Omental fat pad (tissue), 3 donors: ENCODE measurements at regions not wholly inside any gene's neighbourhood (a gene's known extent, or its start where the extent isn't known, plus 50 kb on each side); places are given as distances from the start of the nearest gene placed in this dataset.
"Not testable (repeated sequence)": the region's sequence is repeated elsewhere in the genome, so short reads cannot be mapped to it uniquely, and the experiment has no call there.

ENCODE experiments used
- ATAC-seq: fragments of 150-250 bp; one replicate; pipeline ENCODE4 v1.9.1; 2016; ENCODE audit warnings: mild to moderate bottlenecking, moderate library complexity; ENCODE audit not compliant: low FRiP score
- DNase-seq: peaks from one replicate; pipeline ENCODE4 v3.0.0-alpha.2; 2019; ENCODE audit warnings: low spot score
- CTCF ChIP-seq, 3 donors: fragments of 450-650 bp; IDR thresholded peaks; one replicate each; pipeline ENCODE4 v1.5.1; 2016 to 2017; ENCODE audit warnings: antibody characterized with exemption in 3 of 3, mild to moderate bottlenecking in 3 of 3, moderate library complexity in 2 of 3

GRCh38 chr7:46281071-46281470 is 360.0 kb upstream of the IGFBP3 start:
- no peak for TF ChIP-seq CTCF (IDR thresholded peaks at IDR 0.05)
- no peak for ATAC-seq
- DNase-seq = no peak

- ATAC-seq (no peak), DNase-seq (no peak)
- no peak for TF ChIP-seq CTCF (IDR thresholded peaks at IDR 0.05)
Observed at GRCh38 chr7:46279290-46279689, 358.2 kb upstream of the IGFBP3 start.

- TF ChIP-seq CTCF (IDR thresholded peaks at IDR 0.05) = no peak
- no peak for ATAC-seq
- DNase-seq = no peak
Observed at GRCh38 chr7:46264646-46265045, 343.6 kb upstream of the IGFBP3 start.

- not testable (repeated sequence) for DNase-seq, ATAC-seq
Observed at GRCh38 chr7:46261638-46262037, 340.6 kb upstream of the IGFBP3 start.

GRCh38 chr7:46259947-46260346 is 338.9 kb upstream of the IGFBP3 start:
- no peak for TF ChIP-seq CTCF (IDR thresholded peaks at IDR 0.05)
- DNase-seq (no peak), ATAC-seq (no peak)

GRCh38 chr7:46257761-46258448 is 336.8 kb upstream of the IGFBP3 start:
- DNase-seq (no peak), ATAC-seq (no peak)
- TF ChIP-seq CTCF (IDR thresholded peaks at IDR 0.05) = no peak

- DNase-seq (no peak), ATAC-seq (no peak)
- no peak for TF ChIP-seq CTCF (IDR thresholded peaks at IDR 0.05)
Observed at GRCh38 chr7:46256870-46257661, 336.0 kb upstream of the IGFBP3 start.
